ENCODE measurements at regions not wholly inside any gene's neighbourhood (a gene's known extent, or its start where the extent isn't known, plus 50 kb on each side); places are given as distances from the start of the nearest gene placed in this dataset.

DNA sequence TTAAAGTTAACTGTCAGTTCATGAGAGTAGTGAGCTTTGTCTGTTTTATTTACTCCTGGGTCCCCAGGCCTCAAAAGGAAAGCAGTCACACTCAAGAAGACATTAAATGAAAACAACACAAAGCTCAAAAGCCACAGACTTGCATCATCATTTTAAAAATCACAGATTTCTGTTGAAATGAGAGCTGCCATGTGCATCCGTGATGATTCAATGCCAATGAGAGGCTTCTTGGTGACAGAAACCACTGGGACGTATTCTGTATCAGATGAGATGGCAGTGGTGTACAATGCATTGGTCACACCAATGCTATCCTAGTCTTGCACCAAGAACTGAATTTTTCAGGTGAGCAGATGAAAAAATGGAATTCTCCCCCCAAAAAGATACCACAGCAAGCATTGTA lies 204.8 kb downstream of the ANAPC1 start:
- DNase-seq = peak; percentile 89

DNA sequence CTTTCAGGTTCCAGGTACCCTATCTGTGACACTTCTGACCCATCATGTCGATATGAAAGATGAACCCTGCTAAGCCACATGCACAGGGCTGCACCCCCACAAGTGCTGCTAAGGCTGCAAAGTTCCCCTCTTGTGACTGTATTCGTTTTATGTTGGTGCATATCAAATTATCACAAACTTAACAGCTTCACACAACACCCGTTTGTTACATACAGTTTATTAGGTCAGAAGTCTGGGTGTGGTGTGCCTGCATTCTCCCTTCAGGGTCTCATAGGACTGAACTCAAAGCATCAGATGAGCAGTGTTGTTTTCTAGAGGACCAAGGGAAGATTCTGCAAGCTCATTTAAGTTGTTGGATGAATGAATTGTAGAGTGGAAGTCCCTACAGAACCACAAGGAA lies 199.4 kb downstream of the ANAPC1 start:
- DNase-seq = no peak

GRCh38 chr2:111685342-111685741 lies 198.7 kb downstream of the ANAPC1 start:
- no peak for DNase-seq

DNA sequence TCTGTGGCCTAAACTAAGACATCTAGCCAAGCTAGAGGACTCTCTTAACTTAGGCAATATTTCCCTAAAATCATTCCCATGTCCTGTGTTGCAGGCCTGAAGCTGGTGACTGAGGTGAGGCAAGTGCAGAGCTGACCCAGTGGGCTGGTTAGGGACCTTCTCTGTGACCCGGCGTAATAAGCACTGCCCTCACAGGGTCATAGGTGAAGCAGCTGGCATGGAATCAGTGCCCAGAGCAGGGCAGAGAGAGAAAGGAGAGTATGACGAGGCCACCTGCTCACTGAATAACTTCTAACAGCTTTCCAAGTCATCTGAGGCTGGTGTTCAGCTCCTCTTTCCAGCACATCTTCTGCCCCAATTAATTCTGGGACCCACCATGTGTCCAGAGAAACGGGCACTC lies 197.0 kb downstream of the ANAPC1 start:
- no peak for DNase-seq

- DNase-seq = no peak
Measured at GRCh38 chr2:111687911-111688310, 196.1 kb downstream of the ANAPC1 start.

DNA sequence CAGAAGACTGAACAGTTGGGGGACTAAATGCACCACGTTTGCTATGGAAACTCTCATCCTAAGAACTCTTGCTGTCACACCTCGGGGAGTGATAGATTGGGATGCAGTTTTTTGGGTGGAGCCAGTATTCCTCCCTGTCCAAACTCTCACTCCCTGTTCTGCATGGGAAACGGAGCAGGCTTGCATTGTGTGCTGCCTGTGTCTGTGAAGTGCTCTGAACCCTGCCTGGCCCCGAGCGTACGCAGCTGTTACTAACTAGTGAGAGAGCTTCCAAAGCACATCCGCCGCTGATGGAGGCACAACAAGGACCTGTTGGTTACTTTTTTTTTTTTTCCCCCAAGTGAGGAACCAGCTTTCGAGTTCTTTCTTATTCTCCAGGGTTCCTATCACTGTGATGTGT lies 195.5 kb downstream of the ANAPC1 start:
- no peak for DNase-seq

- DNase-seq = no peak
Measured at GRCh38 chr2:111689174-111689573, 194.8 kb downstream of the ANAPC1 start.

DNA sequence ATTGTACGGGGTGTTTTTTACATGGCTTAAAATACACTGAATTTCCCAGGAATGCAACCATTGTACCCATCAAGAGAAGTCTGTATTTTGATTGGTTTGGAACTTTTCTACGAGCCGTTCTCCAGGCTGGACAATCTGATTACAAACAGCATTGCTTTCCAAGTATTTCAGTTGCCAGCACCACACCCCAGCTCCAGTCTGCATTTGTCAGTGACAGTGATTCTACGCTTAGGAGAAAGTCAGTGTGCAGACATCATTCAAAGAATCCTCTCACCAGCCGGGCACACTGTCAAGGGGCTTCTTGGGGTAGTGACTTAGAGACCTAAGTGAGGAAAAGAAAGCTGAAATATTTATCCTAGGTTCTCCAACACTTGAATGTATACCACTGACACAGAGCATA lies 194.1 kb downstream of the ANAPC1 start:
- no peak for DNase-seq

GRCh38 chr2:111691164-111691875 lies 192.7 kb downstream of the ANAPC1 start:
- no peak for DNase-seq

DNA sequence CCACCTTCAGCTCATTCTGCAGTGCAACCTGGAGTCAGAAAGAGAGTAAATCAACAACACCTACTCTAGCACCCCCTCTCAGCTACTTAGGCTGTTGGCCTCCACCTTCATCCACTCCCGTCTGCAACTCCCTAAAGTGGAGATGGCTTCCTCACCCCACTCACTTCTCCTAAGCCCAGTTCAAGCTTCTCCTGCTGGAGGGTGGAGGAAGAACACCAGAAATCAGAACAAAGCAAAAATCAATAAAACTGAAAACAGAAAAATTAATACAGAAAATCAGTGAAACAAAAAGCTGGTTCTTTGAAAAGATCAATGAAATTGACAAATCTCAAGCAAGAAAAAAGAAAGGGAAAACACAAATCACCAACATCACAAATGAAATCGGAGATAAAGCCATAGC lies 191.7 kb downstream of the ANAPC1 start:
- DNase-seq = no peak

- no peak for DNase-seq
Measured at GRCh38 chr2:111694700-111695101, 189.3 kb downstream of the ANAPC1 start.

DNA sequence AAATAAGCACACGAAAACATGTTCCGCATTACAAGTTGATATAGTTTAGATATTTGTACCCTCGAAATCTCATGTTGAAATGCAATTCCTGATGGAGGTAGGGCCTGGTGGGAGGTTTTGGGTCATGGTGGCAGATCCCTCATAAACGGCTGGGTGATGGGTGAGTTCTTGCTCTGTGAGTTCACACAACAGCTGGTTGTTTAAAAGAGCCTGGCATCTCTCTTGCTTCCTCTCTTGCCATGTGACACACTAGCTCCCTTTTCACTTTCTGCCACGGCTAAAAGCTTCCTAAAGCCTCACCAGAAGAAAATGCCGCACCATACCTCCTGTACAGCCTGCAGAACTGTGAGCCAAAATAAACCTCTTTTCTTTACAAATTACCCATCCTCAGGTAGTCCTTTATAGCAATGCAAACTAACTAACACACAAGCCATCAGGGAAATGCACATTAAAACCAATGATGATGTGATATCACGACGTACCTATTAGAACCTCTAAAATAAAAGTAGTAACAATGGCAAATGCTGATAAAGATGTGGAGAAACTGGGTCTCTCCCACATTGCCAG lies 188.5 kb downstream of the ANAPC1 start:
- no peak for DNase-seq

- no peak for DNase-seq
Measured at GRCh38 chr2:111696226-111696625, 187.8 kb downstream of the ANAPC1 start.

- DNase-seq = peak; percentile 49
Measured at GRCh38 chr2:111697560-111697959, 186.4 kb downstream of the ANAPC1 start.

GRCh38 chr2:111698089-111698488 lies 185.9 kb downstream of the ANAPC1 start:
- DNase-seq = no peak

GRCh38 chr2:111698743-111699554 lies 185.0 kb downstream of the ANAPC1 start:
- peak; percentile 97 for DNase-seq

DNA sequence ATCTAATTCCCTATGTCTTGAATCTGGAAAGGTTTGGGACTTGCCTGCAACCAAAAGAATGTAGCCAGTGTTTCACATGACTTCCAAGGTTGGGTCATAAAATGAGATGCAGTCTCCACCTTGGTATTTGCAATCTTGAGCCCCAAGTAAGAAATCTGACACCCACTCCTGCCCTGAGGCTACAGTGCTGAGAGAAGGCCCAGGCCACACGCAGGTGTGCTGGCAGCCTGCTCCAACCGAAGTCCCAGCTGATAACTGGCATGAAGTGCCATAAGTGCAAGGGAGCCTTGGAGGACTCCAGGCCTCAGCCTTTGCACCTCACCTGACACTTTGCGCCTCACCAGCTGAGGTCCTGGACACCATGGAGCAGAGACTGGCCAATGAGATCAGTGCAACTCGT lies 182.7 kb downstream of the ANAPC1 start:
- DNase-seq = no peak

- no peak for DNase-seq
Measured at GRCh38 chr2:111701798-111702118, 182.2 kb downstream of the ANAPC1 start.

DNA sequence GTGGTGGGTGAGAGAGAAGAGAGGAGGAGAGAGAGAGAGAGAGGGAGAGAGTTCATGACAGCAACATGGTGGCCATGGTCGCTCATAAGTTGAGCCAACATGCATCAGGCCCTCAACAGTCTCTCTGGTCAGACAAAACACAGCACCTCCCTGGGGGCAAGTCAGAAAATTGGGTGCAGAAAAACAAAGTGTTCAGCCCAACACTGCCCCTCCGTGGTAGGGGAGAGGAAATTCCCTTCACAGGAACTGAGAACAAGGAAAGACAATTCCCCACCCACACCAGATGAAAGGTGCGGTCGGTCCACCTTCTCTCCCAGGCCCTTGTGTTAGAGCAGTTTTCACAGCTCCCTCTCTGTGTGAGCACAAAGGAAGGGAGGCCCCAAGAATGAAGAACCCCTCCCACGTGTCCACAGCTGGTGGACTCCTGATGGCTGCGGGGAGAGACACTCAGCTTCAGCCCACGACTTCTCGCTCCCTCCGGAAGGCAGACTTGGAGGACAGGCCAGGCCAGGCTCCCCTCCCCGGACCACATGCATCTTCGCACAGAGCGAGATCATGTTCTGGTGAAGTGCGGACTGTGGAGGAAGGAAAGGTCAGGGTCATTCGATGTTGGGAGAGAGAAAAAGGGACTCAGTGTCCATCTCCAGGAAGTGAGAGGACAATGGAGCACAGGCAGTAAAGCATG lies 181.7 kb downstream of the ANAPC1 start:
- DNase-seq = peak; percentile 69

DNA sequence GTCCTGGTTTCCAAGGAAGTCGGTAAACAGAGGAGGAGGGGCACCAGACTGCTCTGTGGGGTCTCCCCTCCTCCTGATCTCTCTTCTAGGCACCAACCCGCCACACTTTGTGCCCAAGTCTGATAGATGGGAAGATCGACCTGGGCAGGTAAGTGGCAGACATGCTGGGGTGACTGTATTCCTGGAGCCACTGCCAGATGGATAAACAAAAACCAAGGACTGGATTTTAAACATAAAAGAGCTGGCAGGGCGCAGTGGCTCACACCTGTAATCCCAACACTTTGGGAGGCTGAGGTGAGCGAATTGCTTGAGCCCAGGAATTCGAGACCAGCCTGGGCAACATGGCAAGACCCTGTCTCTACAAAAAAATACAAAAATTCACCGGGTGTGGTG lies 181.2 kb downstream of the ANAPC1 start:
- DNase-seq = no peak

GRCh38 chr2:111703759-111704158 lies 180.2 kb downstream of the ANAPC1 start:
- no peak for DNase-seq

DNA sequence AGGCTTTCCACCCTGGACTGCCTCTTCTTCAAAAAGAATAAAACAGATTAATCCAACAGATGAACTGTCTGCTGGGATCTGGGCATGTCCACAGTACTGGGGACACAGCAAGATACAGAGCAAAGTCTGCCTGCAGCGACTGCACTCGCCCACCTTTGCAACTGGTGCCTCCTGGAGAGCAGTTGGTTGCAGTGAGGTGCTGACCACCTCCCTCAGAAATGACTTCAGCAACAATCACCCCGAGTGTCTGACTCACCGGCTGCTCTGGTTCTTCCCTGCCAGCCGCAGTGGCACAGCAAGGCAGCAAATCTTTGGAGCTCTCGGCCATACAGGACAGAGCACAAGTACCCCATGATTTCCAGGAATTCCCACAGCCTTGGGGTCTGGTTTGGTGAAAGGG lies 179.7 kb downstream of the ANAPC1 start:
- no peak for DNase-seq

DNA sequence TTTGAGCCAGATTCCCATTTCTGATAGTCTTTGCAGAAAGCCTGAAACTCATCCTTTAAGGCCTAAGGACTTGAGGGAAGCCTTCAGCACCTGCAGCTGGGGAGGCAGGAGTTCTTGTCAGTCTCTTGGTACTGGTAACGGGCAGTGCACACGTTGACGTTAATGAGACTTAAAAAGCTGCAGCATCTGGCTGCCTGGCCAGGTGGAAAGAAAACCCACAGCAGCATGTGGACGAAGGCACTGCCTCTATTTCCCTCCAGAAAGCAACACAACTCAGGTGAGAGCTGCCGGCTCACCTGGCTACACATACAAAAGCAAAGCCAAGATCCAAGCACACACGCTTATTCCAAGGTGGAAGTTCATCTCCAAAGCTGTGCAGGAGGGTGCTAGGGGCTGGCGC lies 178.8 kb downstream of the ANAPC1 start:
- DNase-seq = no peak

All from MV-4-11 (cell line).